Liver (tissue), 8 donors: ENCODE measurements at regions not wholly inside any gene's neighbourhood (a gene's known extent, or its start where the extent isn't known, plus 50 kb on each side); places are given as distances from the start of the nearest gene placed in this dataset.

Experiments used
- DNase-seq: peaks from one replicate; pipeline ENCODE4 v3.0.0-alpha.2; 2017; ENCODE audit warnings: low spot score
- H3K27ac ChIP-seq, 2 donors: one replicate each; pipeline ENCODE4 v1.7.0; 2013; ENCODE audit warnings: inconsistent platforms in 2 of 2, low read length in 2 of 2, control low read depth in 1 of 2, low read depth in 1 of 2, mild to moderate bottlenecking in 1 of 2
- H3K27me3 ChIP-seq, 4 donors: one replicate each; pipeline versions ENCODE4 v1.6.1 to v1.7.0; 2013; ENCODE audit warnings: low read length in 3 of 4, inconsistent platforms in 1 of 4, mild to moderate bottlenecking in 1 of 4, moderate library complexity in 1 of 4; ENCODE audit not compliant: control insufficient read depth in 4 of 4, insufficient read depth in 4 of 4
- H3K36me3 ChIP-seq, 4 donors: one replicate each; pipeline versions ENCODE4 v1.6.1 to v1.7.0; 2013; ENCODE audit warnings: low read length in 3 of 4, mild to moderate bottlenecking in 3 of 4, low read depth in 1 of 4, moderate library complexity in 1 of 4; ENCODE audit not compliant: control insufficient read depth in 4 of 4, insufficient read depth in 3 of 4
- H3K4me1 ChIP-seq, 4 donors: one replicate each; pipeline versions ENCODE4 v1.6.1 to v1.7.0; 2013; ENCODE audit warnings: low read length in 3 of 4, mild to moderate bottlenecking in 3 of 4, moderate library complexity in 1 of 4; ENCODE audit not compliant: control insufficient read depth in 4 of 4, insufficient read depth in 4 of 4
- H3K4me3 ChIP-seq, 3 donors: one replicate each; pipeline versions ENCODE4 v1.6.1 to v1.7.0; 2013; ENCODE audit warnings: low read length in 3 of 3, control low read depth in 1 of 3, low read depth in 1 of 3, mild to moderate bottlenecking in 1 of 3
- H3K9ac ChIP-seq, 2 donors: one replicate each; pipeline ENCODE4 v1.7.0; 2013; ENCODE audit warnings: low read length in 2 of 2, mild to moderate bottlenecking in 2 of 2, moderate library complexity in 2 of 2, control low read depth in 1 of 2, low read depth in 1 of 2
- H3K9me3 ChIP-seq, 4 donors: one replicate each; pipeline versions ENCODE4 v1.6.1 to v1.7.0; 2013; ENCODE audit warnings: low read length in 3 of 4; ENCODE audit not compliant: control insufficient read depth in 4 of 4
- EGR1 ChIP-seq, 2 donors: IDR thresholded peaks; 2 replicates each; pipeline ENCODE4 v1.6.1; 2016 to 2018; ENCODE audit warnings: antibody characterized with exemption in 2 of 2, low read depth in 2 of 2
- FOXA1 ChIP-seq: IDR thresholded peaks from 2 replicates; pipeline ENCODE4 v1.6.1; 2016; ENCODE audit warnings: antibody characterized with exemption
- FOXA2 ChIP-seq: IDR thresholded peaks from 2 replicates; pipeline ENCODE4 v1.6.1; 2016; ENCODE audit warnings: antibody characterized with exemption
- GABPA ChIP-seq, 2 donors: IDR thresholded peaks in 1 of 2; conservative IDR thresholded peaks in 1 of 2; 2 replicates each; pipeline ENCODE4 v1.6.1; 2016; ENCODE audit warnings: antibody characterized with exemption in 2 of 2, mild to moderate bottlenecking in 1 of 2, moderate library complexity in 1 of 2
- HNF4A ChIP-seq, 2 donors: conservative IDR thresholded peaks; 2 replicates each; pipeline ENCODE4 v1.6.1; 2016; ENCODE audit warnings: antibody characterized with exemption in 2 of 2, mild to moderate bottlenecking in 2 of 2
- HNF4G ChIP-seq: IDR thresholded peaks from 2 replicates; pipeline ENCODE4 v1.6.1; 2016; ENCODE audit warnings: antibody characterized with exemption
- JUND ChIP-seq, 2 donors: IDR thresholded peaks; 2 replicates each; pipeline ENCODE4 v1.6.1; 2016; ENCODE audit warnings: antibody characterized with exemption in 2 of 2
- NR2F2 ChIP-seq: IDR thresholded peaks from 2 replicates; pipeline ENCODE4 v1.6.1; 2016; ENCODE audit warnings: antibody characterized with exemption
- RAD21 ChIP-seq, 2 donors: IDR thresholded peaks; 2 replicates each; pipeline ENCODE4 v1.6.1; 2016; ENCODE audit warnings: antibody characterized with exemption in 2 of 2, mild to moderate bottlenecking in 2 of 2
- RXRA ChIP-seq, 2 donors: IDR thresholded peaks; 2 replicates each; pipeline ENCODE4 v1.6.1; 2017 to 2018; ENCODE audit warnings: antibody characterized with exemption in 2 of 2, mild to moderate bottlenecking in 1 of 2
- SP1 ChIP-seq: IDR thresholded peaks from 2 replicates; pipeline ENCODE4 v1.6.1; 2018; ENCODE audit warnings: antibody characterized with exemption, mild to moderate bottlenecking
- TAF1 ChIP-seq: conservative IDR thresholded peaks from 2 replicates; pipeline ENCODE4 v1.6.1; 2016; ENCODE audit warnings: antibody characterized with exemption, mild to moderate bottlenecking
- YY1 ChIP-seq: IDR thresholded peaks from 2 replicates; pipeline ENCODE4 v1.6.1; 2016; ENCODE audit warnings: antibody characterized with exemption, mild to moderate bottlenecking
- WGBS: extraction: QIAGEN DNeasy Blood & Tissue Kit; methylation state at CpG from one replicate; pipeline ENCODE4 v1.1.7; 2013; 5-methylcytosine and 5-hydroxymethylcytosine counted together
- TF ChIP-seq, protein P1 (sequence below): IDR thresholded peaks from 2 replicates; pipeline ENCODE4 v1.6.1; 2016; ENCODE audit warnings: antibody characterized with exemption
- TF ChIP-seq, protein P2 (sequence below): IDR thresholded peaks from 2 replicates; pipeline ENCODE4 v1.6.1; 2016; ENCODE audit warnings: antibody characterized with exemption, mild to moderate bottlenecking
- TF ChIP-seq, protein P3 (sequence below): IDR thresholded peaks from 2 replicates; pipeline ENCODE4 v1.6.1; 2016; ENCODE audit warnings: antibody characterized with exemption
- TF ChIP-seq, protein P4 (sequence below): fragments of 150-350 bp; IDR thresholded peaks from 2 replicates; pipeline ENCODE4 v1.5.1; 2017; ENCODE audit warnings: improper control_type of control experiment, low read depth, low read length; ENCODE audit not compliant: missing input control
- donor health status: healthy.
- donor health status: healthy.
- donor health status: healthy.
- donor health status: healthy.
- donor health status: healthy.

DNA sequence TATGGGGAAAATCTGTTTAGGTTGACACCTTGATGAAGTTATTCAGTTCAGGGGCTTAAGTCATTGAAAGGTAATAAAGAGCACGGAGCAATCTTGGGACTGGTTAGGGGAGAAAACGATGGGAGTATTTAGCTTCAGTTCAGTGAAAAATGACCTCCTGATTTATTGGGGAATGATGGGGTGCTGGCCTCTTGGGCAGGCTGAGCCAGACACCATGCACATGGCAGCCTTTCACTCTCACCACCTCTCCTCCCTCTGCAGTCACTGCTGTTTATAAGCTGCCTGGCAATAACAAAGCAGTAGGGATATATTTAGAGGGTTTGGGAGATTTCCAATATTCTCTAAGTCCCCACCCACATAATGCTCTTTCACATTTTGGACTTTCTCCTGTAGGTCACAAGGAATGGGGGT is 140.5 kb upstream of the HS3ST2 start:
- Histone ChIP-seq H3K4me3 (no peak overlapping the region), H3K36me3 (no peaks in the 10 kb centered on the region), H3K27me3 (peaks cover 0 to 25% (median 3%) of the 10 kb centered on the region in 4 donors), H3K27ac (no peak overlapping the region), H3K9me3 (peaks cover 0 to 3% (median 0%) of the 10 kb centered on the region in 4 donors), H3K9ac (no peak overlapping the region), H3K4me1 (no peaks in the 10 kb centered on the region)
- WGBS, result 70% methylated on average over 2 of the region's 2 CpGs
- DNase-seq, result peak; percentile 12
- TF ChIP-seq, protein P1, sequence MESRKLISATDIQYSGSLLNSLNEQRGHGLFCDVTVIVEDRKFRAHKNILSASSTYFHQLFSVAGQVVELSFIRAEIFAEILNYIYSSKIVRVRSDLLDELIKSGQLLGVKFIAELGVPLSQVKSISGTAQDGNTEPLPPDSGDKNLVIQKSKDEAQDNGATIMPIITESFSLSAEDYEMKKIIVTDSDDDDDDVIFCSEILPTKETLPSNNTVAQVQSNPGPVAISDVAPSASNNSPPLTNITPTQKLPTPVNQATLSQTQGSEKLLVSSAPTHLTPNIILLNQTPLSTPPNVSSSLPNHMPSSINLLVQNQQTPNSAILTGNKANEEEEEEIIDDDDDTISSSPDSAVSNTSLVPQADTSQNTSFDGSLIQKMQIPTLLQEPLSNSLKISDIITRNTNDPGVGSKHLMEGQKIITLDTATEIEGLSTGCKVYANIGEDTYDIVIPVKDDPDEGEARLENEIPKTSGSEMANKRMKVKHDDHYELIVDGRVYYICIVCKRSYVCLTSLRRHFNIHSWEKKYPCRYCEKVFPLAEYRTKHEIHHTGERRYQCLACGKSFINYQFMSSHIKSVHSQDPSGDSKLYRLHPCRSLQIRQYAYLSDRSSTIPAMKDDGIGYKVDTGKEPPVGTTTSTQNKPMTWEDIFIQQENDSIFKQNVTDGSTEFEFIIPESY, result no peak
- TF ChIP-seq TAF1, result no peak
- no peak for TF ChIP-seq EGR1 (IDR thresholded peaks at IDR 0.05; ENCODE audit: low read depth in 2 of 2)
- no peak for TF ChIP-seq HNF4G

DNA sequence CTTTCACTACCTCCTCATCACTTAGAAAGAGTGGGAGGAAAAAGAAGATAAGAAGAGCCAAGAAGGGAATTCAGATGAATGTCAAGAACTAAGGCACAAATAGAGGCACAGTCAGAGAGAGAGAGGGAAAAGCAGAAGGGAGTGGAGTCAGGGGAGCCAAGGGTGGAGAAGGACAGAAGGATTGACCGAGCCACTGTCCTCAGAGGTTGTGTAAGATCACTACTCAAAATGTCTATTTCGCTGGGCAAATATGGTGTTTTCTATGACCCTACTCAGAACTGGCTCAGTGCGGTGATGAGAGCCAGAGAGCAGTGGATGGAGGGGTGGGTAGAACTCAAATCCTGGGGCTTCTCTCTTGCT is 139.2 kb upstream of the HS3ST2 start:
- TF ChIP-seq SP1 (no peak), GABPA (IDR thresholded peaks at IDR 0.05 in 1 of 2, conservative IDR thresholded peaks at IDR 0.05 in 1 of 2) (no peak), HNF4A (conservative IDR thresholded peaks at IDR 0.05) (no peak), HNF4G (no peak), NR2F2 (no peak), TAF1 (no peak), YY1 (no peak), RAD21 (IDR thresholded peaks at IDR 0.05) (no peak), FOXA1 (no peak)
- TF ChIP-seq, protein P2, sequence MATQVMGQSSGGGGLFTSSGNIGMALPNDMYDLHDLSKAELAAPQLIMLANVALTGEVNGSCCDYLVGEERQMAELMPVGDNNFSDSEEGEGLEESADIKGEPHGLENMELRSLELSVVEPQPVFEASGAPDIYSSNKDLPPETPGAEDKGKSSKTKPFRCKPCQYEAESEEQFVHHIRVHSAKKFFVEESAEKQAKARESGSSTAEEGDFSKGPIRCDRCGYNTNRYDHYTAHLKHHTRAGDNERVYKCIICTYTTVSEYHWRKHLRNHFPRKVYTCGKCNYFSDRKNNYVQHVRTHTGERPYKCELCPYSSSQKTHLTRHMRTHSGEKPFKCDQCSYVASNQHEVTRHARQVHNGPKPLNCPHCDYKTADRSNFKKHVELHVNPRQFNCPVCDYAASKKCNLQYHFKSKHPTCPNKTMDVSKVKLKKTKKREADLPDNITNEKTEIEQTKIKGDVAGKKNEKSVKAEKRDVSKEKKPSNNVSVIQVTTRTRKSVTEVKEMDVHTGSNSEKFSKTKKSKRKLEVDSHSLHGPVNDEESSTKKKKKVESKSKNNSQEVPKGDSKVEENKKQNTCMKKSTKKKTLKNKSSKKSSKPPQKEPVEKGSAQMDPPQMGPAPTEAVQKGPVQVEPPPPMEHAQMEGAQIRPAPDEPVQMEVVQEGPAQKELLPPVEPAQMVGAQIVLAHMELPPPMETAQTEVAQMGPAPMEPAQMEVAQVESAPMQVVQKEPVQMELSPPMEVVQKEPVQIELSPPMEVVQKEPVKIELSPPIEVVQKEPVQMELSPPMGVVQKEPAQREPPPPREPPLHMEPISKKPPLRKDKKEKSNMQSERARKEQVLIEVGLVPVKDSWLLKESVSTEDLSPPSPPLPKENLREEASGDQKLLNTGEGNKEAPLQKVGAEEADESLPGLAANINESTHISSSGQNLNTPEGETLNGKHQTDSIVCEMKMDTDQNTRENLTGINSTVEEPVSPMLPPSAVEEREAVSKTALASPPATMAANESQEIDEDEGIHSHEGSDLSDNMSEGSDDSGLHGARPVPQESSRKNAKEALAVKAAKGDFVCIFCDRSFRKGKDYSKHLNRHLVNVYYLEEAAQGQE, result no peak
- no peak for DNase-seq
- Histone ChIP-seq H3K9ac (no peak overlapping the region), H3K27ac (no peak overlapping the region), H3K4me1 (no peaks in the 10 kb centered on the region), H3K36me3 (no peaks in the 10 kb centered on the region), H3K9me3 (peaks cover 0 to 3% (median 0%) of the 10 kb centered on the region in 4 donors), H3K27me3 (peaks cover 0 to 22% (median 3%) of the 10 kb centered on the region in 4 donors), H3K4me3 (no peak overlapping the region)
- WGBS, result 83% methylated on average over 3 of the region's 3 CpGs

DNA sequence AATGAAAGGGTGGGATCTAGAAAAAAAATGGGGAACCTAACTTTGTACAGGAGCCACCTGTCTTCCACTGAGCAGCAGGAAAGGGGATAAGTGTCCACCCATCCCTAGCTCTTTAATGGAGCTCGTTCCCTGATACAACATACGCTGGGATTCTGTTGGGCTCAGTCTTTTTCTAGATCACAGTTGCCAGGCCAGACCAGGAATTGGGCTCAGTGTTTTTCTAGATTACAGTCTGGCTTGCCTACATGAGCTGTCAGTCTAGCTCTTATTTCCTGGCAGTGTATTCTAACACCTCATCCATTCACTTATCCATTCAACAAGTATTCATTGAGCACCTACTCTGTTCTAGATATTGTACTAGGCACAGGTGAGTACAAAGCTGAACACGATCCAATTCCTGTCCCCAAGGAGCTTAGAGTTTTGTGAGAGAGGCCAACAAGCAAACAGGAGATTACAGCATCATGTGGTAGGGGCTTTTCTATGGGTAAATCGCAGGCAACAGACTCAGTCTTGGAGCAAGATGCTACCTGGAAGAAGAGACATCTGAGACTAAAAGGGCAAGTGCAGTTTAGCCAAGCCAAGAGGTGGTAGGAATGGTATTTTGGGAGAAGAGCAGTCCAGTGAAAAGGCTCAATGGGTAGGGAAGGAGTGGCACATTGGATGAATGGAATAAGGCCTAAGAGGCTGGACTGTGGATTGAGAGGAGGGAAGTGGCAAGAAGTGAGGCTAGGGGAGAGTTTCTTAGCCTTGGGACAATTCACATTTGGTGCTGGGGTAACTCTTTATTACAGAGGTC is 138.0 kb upstream of the HS3ST2 start:
- Histone ChIP-seq H3K9me3 (peaks cover 0 to 3% (median 0%) of the 10 kb centered on the region in 4 donors), H3K27me3 (peaks cover 0 to 22% (median 3%) of the 10 kb centered on the region in 4 donors), H3K27ac (no peak overlapping the region), H3K36me3 (no peaks in the 10 kb centered on the region), H3K9ac (no peak overlapping the region), H3K4me3 (no peak overlapping the region), H3K4me1 (no peaks in the 10 kb centered on the region)
- DNase-seq, result no peak
- WGBS, result 82% methylated on average over 4 of the region's 4 CpGs
- TF ChIP-seq, protein P1, result no peak
- TF ChIP-seq, protein P3, sequence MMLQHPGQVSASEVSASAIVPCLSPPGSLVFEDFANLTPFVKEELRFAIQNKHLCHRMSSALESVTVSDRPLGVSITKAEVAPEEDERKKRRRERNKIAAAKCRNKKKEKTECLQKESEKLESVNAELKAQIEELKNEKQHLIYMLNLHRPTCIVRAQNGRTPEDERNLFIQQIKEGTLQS, result no peak
- TF ChIP-seq SP1 (no peak), YY1 (no peak), NR2F2 (no peak), TAF1 (no peak), FOXA1 (no peak), JUND (IDR thresholded peaks at IDR 0.05) (no peak), EGR1 (IDR thresholded peaks at IDR 0.05; ENCODE audit: low read depth in 2 of 2) (no peak), HNF4A (conservative IDR thresholded peaks at IDR 0.05) (no peak), RXRA (IDR thresholded peaks at IDR 0.05) (no peak), GABPA (IDR thresholded peaks at IDR 0.05 in 1 of 2, conservative IDR thresholded peaks at IDR 0.05 in 1 of 2) (no peak), RAD21 (IDR thresholded peaks at IDR 0.05) (no peak), FOXA2 (no peak)
- TF ChIP-seq, protein P4, sequence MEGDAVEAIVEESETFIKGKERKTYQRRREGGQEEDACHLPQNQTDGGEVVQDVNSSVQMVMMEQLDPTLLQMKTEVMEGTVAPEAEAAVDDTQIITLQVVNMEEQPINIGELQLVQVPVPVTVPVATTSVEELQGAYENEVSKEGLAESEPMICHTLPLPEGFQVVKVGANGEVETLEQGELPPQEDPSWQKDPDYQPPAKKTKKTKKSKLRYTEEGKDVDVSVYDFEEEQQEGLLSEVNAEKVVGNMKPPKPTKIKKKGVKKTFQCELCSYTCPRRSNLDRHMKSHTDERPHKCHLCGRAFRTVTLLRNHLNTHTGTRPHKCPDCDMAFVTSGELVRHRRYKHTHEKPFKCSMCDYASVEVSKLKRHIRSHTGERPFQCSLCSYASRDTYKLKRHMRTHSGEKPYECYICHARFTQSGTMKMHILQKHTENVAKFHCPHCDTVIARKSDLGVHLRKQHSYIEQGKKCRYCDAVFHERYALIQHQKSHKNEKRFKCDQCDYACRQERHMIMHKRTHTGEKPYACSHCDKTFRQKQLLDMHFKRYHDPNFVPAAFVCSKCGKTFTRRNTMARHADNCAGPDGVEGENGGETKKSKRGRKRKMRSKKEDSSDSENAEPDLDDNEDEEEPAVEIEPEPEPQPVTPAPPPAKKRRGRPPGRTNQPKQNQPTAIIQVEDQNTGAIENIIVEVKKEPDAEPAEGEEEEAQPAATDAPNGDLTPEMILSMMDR, result no peak
